ENCODE measurements at regions not wholly inside any gene's neighbourhood (a gene's known extent, or its start where the extent isn't known, plus 50 kb on each side); places are given as distances from the start of the nearest gene placed in this dataset.

GRCh38 chr22:25366408-25366807 is 147.0 kb downstream of the CRYBB2 start:
- no peaks in the 10 kb centered on the region for H3K36me3 Mint-ChIP-seq
- DNase-seq (ENCODE audit: low spot score) (no peak), ATAC-seq (no peak)
- H3K9me3 Mint-ChIP-seq = no peaks in the 10 kb centered on the region
- no peak overlapping the region for H3K4me3 Mint-ChIP-seq
- peaks cover 0 to 26% of the 10 kb centered on the region in 2 donors for H3K4me1 Mint-ChIP-seq (ENCODE audit: low read depth in 2 of 2)
- H3K27me3 Mint-ChIP-seq = no peaks in the 10 kb centered on the region
- no peak overlapping the region for H3K27ac Mint-ChIP-seq

- ATAC-seq = no peak
- H3K27ac Mint-ChIP-seq = no peak overlapping the region
- no peaks in the 10 kb centered on the region for H3K36me3 Mint-ChIP-seq
- no peak overlapping the region for H3K4me3 Mint-ChIP-seq
- no peaks in the 10 kb centered on the region for H3K9me3 Mint-ChIP-seq
- H3K4me1 Mint-ChIP-seq (ENCODE audit: low read depth in 2 of 2) = peaks cover 0 to 27% of the 10 kb centered on the region in 2 donors
- DNase-seq (ENCODE audit: low spot score) = no peak
- H3K27me3 Mint-ChIP-seq = no peaks in the 10 kb centered on the region
Observed at GRCh38 chr22:25366876-25367466, 147.5 kb downstream of the CRYBB2 start.

- Mint-ChIP-seq H3K27ac (peak overlapping the region in 1 of 2 donors; percentile 21), H3K4me1 (ENCODE audit: low read depth in 2 of 2) (peaks cover 0 to 26% of the 10 kb centered on the region in 2 donors), H3K36me3 (no peaks in the 10 kb centered on the region), H3K4me3 (no peak overlapping the region), H3K27me3 (no peaks in the 10 kb centered on the region), H3K9me3 (no peaks in the 10 kb centered on the region)
- ATAC-seq (no peak), DNase-seq (ENCODE audit: low spot score) (no peak)
Observed at GRCh38 chr22:25367756-25368155, 148.3 kb downstream of the CRYBB2 start.

GRCh38 chr22:25368271-25368670 is 148.8 kb downstream of the CRYBB2 start:
- H3K36me3 Mint-ChIP-seq = no peaks in the 10 kb centered on the region
- H3K4me1 Mint-ChIP-seq (ENCODE audit: low read depth in 2 of 2) = peaks cover 0 to 26% of the 10 kb centered on the region in 2 donors
- H3K27ac Mint-ChIP-seq = no peak overlapping the region
- no peaks in the 10 kb centered on the region for H3K9me3 Mint-ChIP-seq
- no peak overlapping the region for H3K4me3 Mint-ChIP-seq
- no peak for DNase-seq (ENCODE audit: low spot score)
- H3K27me3 Mint-ChIP-seq = no peaks in the 10 kb centered on the region
- no peak for ATAC-seq

- DNase-seq (ENCODE audit: low spot score) = no peak
- H3K27me3 Mint-ChIP-seq = no peaks in the 10 kb centered on the region
- no peaks in the 10 kb centered on the region for H3K36me3 Mint-ChIP-seq
- no peaks in the 10 kb centered on the region for H3K9me3 Mint-ChIP-seq
- no peak overlapping the region for H3K4me3 Mint-ChIP-seq
- no peak for ATAC-seq
- H3K4me1 Mint-ChIP-seq (ENCODE audit: low read depth in 2 of 2) = peaks cover 0 to 27% of the 10 kb centered on the region in 2 donors
- H3K27ac Mint-ChIP-seq = no peak overlapping the region
Observed at GRCh38 chr22:25369041-25369440, 149.6 kb downstream of the CRYBB2 start.

- H3K27ac Mint-ChIP-seq = no peak overlapping the region
- no peak overlapping the region for H3K4me3 Mint-ChIP-seq
- no peak for DNase-seq (ENCODE audit: low spot score)
- H3K27me3 Mint-ChIP-seq = no peaks in the 10 kb centered on the region
- no peaks in the 10 kb centered on the region for H3K36me3 Mint-ChIP-seq
- ATAC-seq = no peak
- no peaks in the 10 kb centered on the region for H3K9me3 Mint-ChIP-seq
- peaks cover 0 to 32% of the 10 kb centered on the region in 2 donors for H3K4me1 Mint-ChIP-seq (ENCODE audit: low read depth in 2 of 2)
Observed at GRCh38 chr22:25370322-25370721, 150.9 kb downstream of the CRYBB2 start.

- Mint-ChIP-seq H3K27me3 (no peaks in the 10 kb centered on the region), H3K4me3 (no peak overlapping the region), H3K9me3 (no peaks in the 10 kb centered on the region), H3K4me1 (ENCODE audit: low read depth in 2 of 2) (peaks cover 0 to 38% of the 10 kb centered on the region in 2 donors), H3K27ac (no peak overlapping the region), H3K36me3 (no peaks in the 10 kb centered on the region)
- ATAC-seq (no peak), DNase-seq (ENCODE audit: low spot score) (no peak)
Observed at GRCh38 chr22:25372000-25372595, 152.7 kb downstream of the CRYBB2 start.

GRCh38 chr22:25373961-25374360 is 154.5 kb downstream of the CRYBB2 start:
- no peak overlapping the region for H3K27ac Mint-ChIP-seq
- no peak for DNase-seq (ENCODE audit: low spot score)
- no peaks in the 10 kb centered on the region for H3K36me3 Mint-ChIP-seq
- no peak overlapping the region for H3K4me3 Mint-ChIP-seq
- no peaks in the 10 kb centered on the region for H3K27me3 Mint-ChIP-seq
- H3K9me3 Mint-ChIP-seq = no peaks in the 10 kb centered on the region
- H3K4me1 Mint-ChIP-seq (ENCODE audit: low read depth in 2 of 2) = peaks cover 0 to 25% of the 10 kb centered on the region in 2 donors
- ATAC-seq = no peak

GRCh38 chr22:25374869-25375268 is 155.4 kb downstream of the CRYBB2 start:
- H3K4me1 Mint-ChIP-seq (ENCODE audit: low read depth in 2 of 2) = peaks cover 0 to 29% of the 10 kb centered on the region in 2 donors
- peak overlapping the region in 1 of 2 donors; percentile 47 for H3K27ac Mint-ChIP-seq
- ATAC-seq (no peak), DNase-seq (ENCODE audit: low spot score) (no peak)
- no peaks in the 10 kb centered on the region for H3K27me3 Mint-ChIP-seq
- no peaks in the 10 kb centered on the region for H3K36me3 Mint-ChIP-seq
- no peaks in the 10 kb centered on the region for H3K9me3 Mint-ChIP-seq
- no peak overlapping the region for H3K4me3 Mint-ChIP-seq

- Mint-ChIP-seq H3K27me3 (no peaks in the 10 kb centered on the region), H3K36me3 (no peaks in the 10 kb centered on the region), H3K27ac (no peak overlapping the region), H3K9me3 (no peaks in the 10 kb centered on the region), H3K4me3 (no peak overlapping the region), H3K4me1 (ENCODE audit: low read depth in 2 of 2) (peaks cover 0 to 25% of the 10 kb centered on the region in 2 donors)
- ATAC-seq (no peak), DNase-seq (ENCODE audit: low spot score) (no peak)
Observed at GRCh38 chr22:25375683-25376082, 156.2 kb downstream of the CRYBB2 start.

- Mint-ChIP-seq H3K4me1 (ENCODE audit: low read depth in 2 of 2) (peaks cover 6 to 28% of the 10 kb centered on the region in 2 donors), H3K9me3 (no peaks in the 10 kb centered on the region), H3K27me3 (no peaks in the 10 kb centered on the region), H3K27ac (no peak overlapping the region), H3K36me3 (no peaks in the 10 kb centered on the region), H3K4me3 (no peak overlapping the region)
- DNase-seq (ENCODE audit: low spot score) = no peak
- ATAC-seq = no peak
Observed at GRCh38 chr22:25377699-25378098, 158.3 kb downstream of the CRYBB2 start.

- no peaks in the 10 kb centered on the region for H3K36me3 Mint-ChIP-seq
- DNase-seq (ENCODE audit: low spot score) (no peak), ATAC-seq (no peak)
- H3K27me3 Mint-ChIP-seq = no peaks in the 10 kb centered on the region
- no peak overlapping the region for H3K4me3 Mint-ChIP-seq
- peaks cover 10 to 25% of the 10 kb centered on the region in 2 donors for H3K4me1 Mint-ChIP-seq (ENCODE audit: low read depth in 2 of 2)
- H3K27ac Mint-ChIP-seq = no peak overlapping the region
- no peaks in the 10 kb centered on the region for H3K9me3 Mint-ChIP-seq
Observed at GRCh38 chr22:25380122-25380747, 160.8 kb downstream of the CRYBB2 start.

GRCh38 chr22:25382762-25383161 is 163.3 kb downstream of the CRYBB2 start:
- Mint-ChIP-seq H3K4me1 (ENCODE audit: low read depth in 2 of 2) (peaks cover 17 to 40% of the 10 kb centered on the region in 2 donors), H3K4me3 (no peak overlapping the region), H3K36me3 (no peaks in the 10 kb centered on the region), H3K27ac (no peak overlapping the region), H3K27me3 (no peaks in the 10 kb centered on the region), H3K9me3 (no peaks in the 10 kb centered on the region)
- ATAC-seq (no peak), DNase-seq (ENCODE audit: low spot score) (no peak)

- Mint-ChIP-seq H3K36me3 (no peaks in the 10 kb centered on the region), H3K27ac (no peak overlapping the region), H3K9me3 (no peaks in the 10 kb centered on the region), H3K4me3 (no peak overlapping the region), H3K27me3 (no peaks in the 10 kb centered on the region), H3K4me1 (ENCODE audit: low read depth in 2 of 2) (peaks cover 18 to 43% of the 10 kb centered on the region in 2 donors)
- ATAC-seq (no peak), DNase-seq (ENCODE audit: low spot score) (no peak)
Observed at GRCh38 chr22:25383278-25383820, 163.9 kb downstream of the CRYBB2 start.
